ENCODE measurements at regions not wholly inside any gene's neighbourhood (a gene's known extent, or its start where the extent isn't known, plus 50 kb on each side); places are given as distances from the start of the nearest gene placed in this dataset.
"Not testable (repeated sequence)": the region's sequence is repeated elsewhere in the genome, so short reads cannot be mapped to it uniquely, and the experiment has no call there.

GRCh38 chr2:128614907-128615306, 296.2 kb upstream of the HS6ST1 start:
- H3K27ac ChIP-seq (ENCODE audit: insufficient read depth, low read depth, low read length, poor library complexity, severe bottlenecking); H3K4me1 ChIP-seq (ENCODE audit: control insufficient read depth, insufficient read depth, low read length); H3K9me3 ChIP-seq (ENCODE audit: control insufficient read depth, low read length); H3K4me3 ChIP-seq (ENCODE audit: insufficient read depth, low read depth, low read length); H3K27me3 ChIP-seq (ENCODE audit: control insufficient read depth, insufficient read depth, low read length, poor library complexity, severe bottlenecking); H3K36me3 ChIP-seq (ENCODE audit: control insufficient read depth, insufficient read depth, low read length): not testable (repeated sequence)
- WGBS, 2 experiments: 87 to 90% methylated on average over 5 to 6 of the region's 6 CpGs

- no peaks in the 10 kb centered on the region for H3K9me3 ChIP-seq (ENCODE audit: control insufficient read depth, low read length)
- H3K4me3 ChIP-seq (ENCODE audit: insufficient read depth, low read depth, low read length): no peak overlapping the region
- no peak overlapping the region for H3K27ac ChIP-seq (ENCODE audit: insufficient read depth, low read depth, low read length, poor library complexity, severe bottlenecking)
- H3K27me3 ChIP-seq (ENCODE audit: control insufficient read depth, insufficient read depth, low read length, poor library complexity, severe bottlenecking): no peaks in the 10 kb centered on the region
- H3K36me3 ChIP-seq (ENCODE audit: control insufficient read depth, insufficient read depth, low read length): no peaks in the 10 kb centered on the region
- 92 to 93% methylated on average over 9 of the region's 9 CpGs for WGBS, 2 experiments
- H3K4me1 ChIP-seq (ENCODE audit: control insufficient read depth, insufficient read depth, low read length): no peaks in the 10 kb centered on the region
These were observed 296.9 kb upstream of the HS6ST1 start for GRCh38 chr2:128615571-128615970.

- H3K4me1 ChIP-seq (ENCODE audit: control insufficient read depth, insufficient read depth, low read length): no peaks in the 10 kb centered on the region
- H3K36me3 ChIP-seq (ENCODE audit: control insufficient read depth, insufficient read depth, low read length): no peaks in the 10 kb centered on the region
- H3K4me3 ChIP-seq (ENCODE audit: insufficient read depth, low read depth, low read length): no peak overlapping the region
- H3K27ac ChIP-seq (ENCODE audit: insufficient read depth, low read depth, low read length, poor library complexity, severe bottlenecking): no peak overlapping the region
- H3K27me3 ChIP-seq (ENCODE audit: control insufficient read depth, insufficient read depth, low read length, poor library complexity, severe bottlenecking): no peaks in the 10 kb centered on the region
- 87 to 88% methylated on average over 6 of the region's 6 CpGs for WGBS, 2 experiments
- H3K9me3 ChIP-seq (ENCODE audit: control insufficient read depth, low read length): no peaks in the 10 kb centered on the region
These were observed 298.4 kb upstream of the HS6ST1 start for GRCh38 chr2:128617029-128617590.

GRCh38 chr2:128617661-128618060, 299.0 kb upstream of the HS6ST1 start:
- Histone ChIP-seq H3K4me3 (ENCODE audit: insufficient read depth, low read depth, low read length) (no peak overlapping the region), H3K27me3 (ENCODE audit: control insufficient read depth, insufficient read depth, low read length, poor library complexity, severe bottlenecking) (no peaks in the 10 kb centered on the region)
- 91 to 94% methylated on average over 6 of the region's 6 CpGs for WGBS, 2 experiments

GRCh38 chr2:128618642-128619041, 300.0 kb upstream of the HS6ST1 start:
- Histone ChIP-seq H3K36me3 (ENCODE audit: control insufficient read depth, insufficient read depth, low read length) (no peaks in the 10 kb centered on the region), H3K27ac (ENCODE audit: insufficient read depth, low read depth, low read length, poor library complexity, severe bottlenecking) (no peak overlapping the region), H3K4me3 (ENCODE audit: insufficient read depth, low read depth, low read length) (no peak overlapping the region), H3K4me1 (ENCODE audit: control insufficient read depth, insufficient read depth, low read length) (no peaks in the 10 kb centered on the region), H3K27me3 (ENCODE audit: control insufficient read depth, insufficient read depth, low read length, poor library complexity, severe bottlenecking) (no peaks in the 10 kb centered on the region), H3K9me3 (ENCODE audit: control insufficient read depth, low read length) (no peaks in the 10 kb centered on the region)
- WGBS, 2 experiments: 80 to 92% methylated on average over 2 of the region's 2 CpGs

More at GRCh38 chr2:128617661-128618060, 299.0 kb upstream of the HS6ST1 start:
- Histone ChIP-seq H3K36me3 (ENCODE audit: control insufficient read depth, insufficient read depth, low read length) (no peaks in the 10 kb centered on the region), H3K9me3 (ENCODE audit: control insufficient read depth, low read length) (no peaks in the 10 kb centered on the region), H3K27ac (ENCODE audit: insufficient read depth, low read depth, low read length, poor library complexity, severe bottlenecking) (no peak overlapping the region), H3K4me1 (ENCODE audit: control insufficient read depth, insufficient read depth, low read length) (no peaks in the 10 kb centered on the region)

GRCh38 chr2:128619471-128620325, 301.0 kb upstream of the HS6ST1 start:
- 93% methylated on average over 18 of the region's 18 CpGs for WGBS, 2 experiments
- Histone ChIP-seq H3K9me3 (ENCODE audit: control insufficient read depth, low read length) (no peaks in the 10 kb centered on the region), H3K27ac (ENCODE audit: insufficient read depth, low read depth, low read length, poor library complexity, severe bottlenecking) (no peak overlapping the region)

GRCh38 chr2:128621074-128621473, 302.4 kb upstream of the HS6ST1 start:
- H3K27me3 ChIP-seq (ENCODE audit: control insufficient read depth, insufficient read depth, low read length, poor library complexity, severe bottlenecking): no peaks in the 10 kb centered on the region
- no peak overlapping the region for H3K27ac ChIP-seq (ENCODE audit: insufficient read depth, low read depth, low read length, poor library complexity, severe bottlenecking)
- H3K9me3 ChIP-seq (ENCODE audit: control insufficient read depth, low read length): no peaks in the 10 kb centered on the region
- no peaks in the 10 kb centered on the region for H3K4me1 ChIP-seq (ENCODE audit: control insufficient read depth, insufficient read depth, low read length)
- H3K4me3 ChIP-seq (ENCODE audit: insufficient read depth, low read depth, low read length): no peak overlapping the region
- H3K36me3 ChIP-seq (ENCODE audit: control insufficient read depth, insufficient read depth, low read length): no peaks in the 10 kb centered on the region

More at GRCh38 chr2:128619471-128620325, 301.0 kb upstream of the HS6ST1 start:
- no peak overlapping the region for H3K4me3 ChIP-seq (ENCODE audit: insufficient read depth, low read depth, low read length)
- H3K36me3 ChIP-seq (ENCODE audit: control insufficient read depth, insufficient read depth, low read length): no peaks in the 10 kb centered on the region
- H3K27me3 ChIP-seq (ENCODE audit: control insufficient read depth, insufficient read depth, low read length, poor library complexity, severe bottlenecking): no peaks in the 10 kb centered on the region
- no peaks in the 10 kb centered on the region for H3K4me1 ChIP-seq (ENCODE audit: control insufficient read depth, insufficient read depth, low read length)

- H3K4me3 ChIP-seq (ENCODE audit: insufficient read depth, low read depth, low read length): no peak overlapping the region
These were observed 303.7 kb upstream of the HS6ST1 start for GRCh38 chr2:128622371-128622770.

GRCh38 chr2:128622955-128623620, 304.4 kb upstream of the HS6ST1 start:
- Histone ChIP-seq H3K36me3 (ENCODE audit: control insufficient read depth, insufficient read depth, low read length) (no peaks in the 10 kb centered on the region), H3K4me1 (ENCODE audit: control insufficient read depth, insufficient read depth, low read length) (no peaks in the 10 kb centered on the region), H3K27ac (ENCODE audit: insufficient read depth, low read depth, low read length, poor library complexity, severe bottlenecking) (no peak overlapping the region), H3K9me3 (ENCODE audit: control insufficient read depth, low read length) (no peaks in the 10 kb centered on the region), H3K27me3 (ENCODE audit: control insufficient read depth, insufficient read depth, low read length, poor library complexity, severe bottlenecking) (no peaks in the 10 kb centered on the region), H3K4me3 (ENCODE audit: insufficient read depth, low read depth, low read length) (no peak overlapping the region)
- 93 to 96% methylated on average over 13 of the region's 13 CpGs for WGBS, 2 experiments

More at GRCh38 chr2:128622371-128622770, 303.7 kb upstream of the HS6ST1 start:
- H3K27me3 ChIP-seq (ENCODE audit: control insufficient read depth, insufficient read depth, low read length, poor library complexity, severe bottlenecking): no peaks in the 10 kb centered on the region
- 93 to 94% methylated on average over 7 of the region's 7 CpGs for WGBS, 2 experiments
- H3K36me3 ChIP-seq (ENCODE audit: control insufficient read depth, insufficient read depth, low read length): no peaks in the 10 kb centered on the region
- no peaks in the 10 kb centered on the region for H3K4me1 ChIP-seq (ENCODE audit: control insufficient read depth, insufficient read depth, low read length)
- no peaks in the 10 kb centered on the region for H3K9me3 ChIP-seq (ENCODE audit: control insufficient read depth, low read length)
- H3K27ac ChIP-seq (ENCODE audit: insufficient read depth, low read depth, low read length, poor library complexity, severe bottlenecking): no peak overlapping the region
